HepG2 (cell line): ENCODE measurements at regions not wholly inside any gene's neighbourhood (a gene's known extent, or its start where the extent isn't known, plus 50 kb on each side); places are given as distances from the start of the nearest gene placed in this dataset.
A peak's percentile ranks its signal among the peaks of the same experiment; 100 is the strongest.
"Not testable (repeated sequence)": the region's sequence is repeated elsewhere in the genome, so short reads cannot be mapped to it uniquely, and the experiment has no call there.

Source experiments
- ATAC-seq: fragments of 200-7000 bp; cut with Tn5 transposase; 3 replicates; pipeline ENCODE4 v1.9.1; 2020; ENCODE audit warnings: mild to moderate bottlenecking, moderate library complexity
- BruUV-seq: library from RNA; stranded (reverse); fragments of 400-500 nt; replicated peaks from 2 replicates; lab custom pipeline; 2021; lab: Mats Ljungman, UMichigan
- CTCF ChIA-PET: fragments of 300-600 bp; formaldehyde crosslinking; extraction: SDS; loops from one replicate; lab custom pipeline; 2021; ENCODE audit warnings: low total read pairs, inconsistent platforms, low intra/inter-chr PET ratio; lab: Yijun Ruan, JAX
- POLR2A ChIA-PET: fragments of 350-600 bp; sonication (Branson Sonifier 250); formaldehyde crosslinking; loops from one replicate; lab custom pipeline; 2020; ENCODE audit warnings: antibody characterized with exemption, inconsistent platforms; lab: Yijun Ruan, JAX
- DNase-seq: peaks from one replicate; pipeline ENCODE4 v3.0.0-alpha.2; 2015; ENCODE audit warnings: low spot score
- FAIRE-seq: peaks from 3 replicates; lab custom pipeline; 2011; peaks lifted over from hg19 to GRCh38; lab: Jason Lieb, UNC
- H2AFZ ChIP-seq: one replicate; pipeline ENCODE4 v1.6.1; 2011; ENCODE audit warnings: low read length, inconsistent platforms
- H3K27ac ChIP-seq: fragments of 300-600 bp; 3 replicates; pipeline ENCODE4 v1.8.0; 2011; ENCODE audit warnings: mixed run types, mild to moderate bottlenecking, mixed read lengths, low read length, inconsistent platforms; ENCODE audit not compliant: insufficient read depth; ENCODE audit errors: extremely low read length
- H3K27me3 ChIP-seq, 2 experiments: fragments of 200-600 bp in 1 of 2; 2 replicates in 1 of 2; 3 replicates in 1 of 2; pipeline versions ENCODE4 v1.6.0 to v1.8.0; 2011; ENCODE audit warnings: low read length in 2 of 2, mild to moderate bottlenecking in 2 of 2, moderate library complexity in 2 of 2, inconsistent platforms in 1 of 2; ENCODE audit not compliant: insufficient read depth in 2 of 2, control insufficient read depth in 1 of 2
- H3K36me3 ChIP-seq, 2 experiments: fragments of 200-600 bp in 1 of 2; replicated peaks in 1 of 2; 2 replicates in 1 of 2; 3 replicates in 1 of 2; pipeline versions ENCODE4 v1.5.1 to v1.8.0; 2011; ENCODE audit warnings: low read length in 2 of 2, inconsistent platforms in 1 of 2; ENCODE audit not compliant: insufficient read depth in 2 of 2, control insufficient read depth in 1 of 2
- H3K4me1 ChIP-seq: 2 replicates; pipeline ENCODE4 v1.5.1; 2012; ENCODE audit warnings: low read length, inconsistent platforms; ENCODE audit not compliant: insufficient read depth
- H3K4me2 ChIP-seq: 2 replicates; pipeline ENCODE4 v1.6.0; 2011; ENCODE audit warnings: low read depth, low read length, inconsistent platforms
- H3K4me3 ChIP-seq, 3 experiments: fragments of 200-600 bp in 1 of 3; sonication (generic), shearing (Covaris generic) in 1 of 3; replicated peaks in 1 of 3; 2 replicates each; pipeline ENCODE4 v1.5.1; 2011 to 2016; ENCODE audit warnings: low read length in 3 of 3, inconsistent platforms in 2 of 3, low read depth in 2 of 3, mild to moderate bottlenecking in 2 of 3, control low read depth in 1 of 3, mixed read lengths in 1 of 3; ENCODE audit not compliant: insufficient read depth in 1 of 3
- H3K79me2 ChIP-seq: one replicate; pipeline ENCODE4 v1.6.1; 2011; ENCODE audit warnings: low read length, inconsistent platforms; ENCODE audit not compliant: insufficient read depth
- H3K9ac ChIP-seq: 2 replicates; pipeline ENCODE4 v1.6.0; 2011; ENCODE audit warnings: mild to moderate bottlenecking, low read depth, low read length, inconsistent platforms; ENCODE audit not compliant: insufficient read depth
- H3K9me3 ChIP-seq: 2 replicates; pipeline ENCODE4 v1.5.1; 2012; ENCODE audit warnings: mild to moderate bottlenecking, low read length
- H4K20me1 ChIP-seq: 2 replicates; pipeline ENCODE4 v1.6.0; 2011; ENCODE audit warnings: inconsistent platforms, mild to moderate bottlenecking, low read length, moderate library complexity; ENCODE audit not compliant: insufficient read depth
- ATAD3A ChIP-seq: sonication (generic); formaldehyde crosslinking; IDR thresholded peaks from 2 replicates; pipeline ENCODE4 v1.4.0; 2020; ENCODE audit warnings: missing genetic modification reagents
- CEBPB ChIP-seq: IDR thresholded peaks from 2 replicates; pipeline ENCODE4 v1.6.1; 2011; ENCODE audit warnings: low read depth, low read length, improper control_type of control experiment, borderline replicate concordance
- NBN ChIP-seq: fragments of 450-650 bp; conservative IDR thresholded peaks from 2 replicates; pipeline ENCODE4 v1.6.1; 2017
- ZBTB49 ChIP-seq: sonication (generic); formaldehyde crosslinking; IDR thresholded peaks from 2 replicates; pipeline ENCODE4 v1.4.0; 2020; ENCODE audit warnings: missing genetic modification reagents, borderline replicate concordance
- WGBS: methylation state at CpG from one replicate; pipeline ENCODE4 v1.1.6; 2017; ENCODE audit warnings: low lambda C conversion rate; 5-methylcytosine and 5-hydroxymethylcytosine counted together
- in situ Hi-C: cut with HindIII; loops from 2 replicates; pipeline ENCODE4 v1.10.0; 2017; ENCODE audit warnings: low pct_unique_long_range_greater_than_20kb; ENCODE audit not compliant: extremely low pct_ligation_motif_present
- intact Hi-C: fragments of 100-400 bp; cut with micrococcal nuclease; formaldehyde crosslinking; loops from one replicate; pipeline ENCODE4 v1.10.0; 2022; ENCODE audit not compliant: unreplicated experiment
- TF ChIP-seq, protein P1 (sequence below): sonication (generic); formaldehyde crosslinking; IDR thresholded peaks from 2 replicates; pipeline ENCODE4 v1.8.0; 2022; ENCODE audit warnings: mild to moderate bottlenecking, missing genetic modification reagents; ENCODE audit not compliant: insufficient replicate concordance

- no peaks in the 10 kb centered on the region for H4K20me1 ChIP-seq
- peak; percentile 20; the same call in 1 of the 2 replicates for TF ChIP-seq CEBPB
- TF ChIP-seq, protein P1, sequence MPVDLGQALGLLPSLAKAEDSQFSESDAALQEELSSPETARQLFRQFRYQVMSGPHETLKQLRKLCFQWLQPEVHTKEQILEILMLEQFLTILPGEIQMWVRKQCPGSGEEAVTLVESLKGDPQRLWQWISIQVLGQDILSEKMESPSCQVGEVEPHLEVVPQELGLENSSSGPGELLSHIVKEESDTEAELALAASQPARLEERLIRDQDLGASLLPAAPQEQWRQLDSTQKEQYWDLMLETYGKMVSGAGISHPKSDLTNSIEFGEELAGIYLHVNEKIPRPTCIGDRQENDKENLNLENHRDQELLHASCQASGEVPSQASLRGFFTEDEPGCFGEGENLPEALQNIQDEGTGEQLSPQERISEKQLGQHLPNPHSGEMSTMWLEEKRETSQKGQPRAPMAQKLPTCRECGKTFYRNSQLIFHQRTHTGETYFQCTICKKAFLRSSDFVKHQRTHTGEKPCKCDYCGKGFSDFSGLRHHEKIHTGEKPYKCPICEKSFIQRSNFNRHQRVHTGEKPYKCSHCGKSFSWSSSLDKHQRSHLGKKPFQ (CRISPR knock-in tag): no peak
- TF ChIP-seq, all 625 proteins: peak for 1
- CTCF ChIA-PET: no interaction called here
- POLR2A ChIA-PET: no interaction called here
- no peak for ATAC-seq
- Histone ChIP-seq H3K27ac (no peak overlapping the region), H3K4me3 (no peak overlapping the region), H3K9ac (no peak overlapping the region), H3K4me2 (no peak overlapping the region), H3K79me2 (no peaks in the 10 kb centered on the region), H3K9me3 (no peaks in the 10 kb centered on the region), H3K27me3 (no peaks in the 10 kb centered on the region), H3K36me3 (no peaks in the 10 kb centered on the region), H2AFZ (no peak overlapping the region), H3K4me1 (no peaks in the 10 kb centered on the region)
- in situ Hi-C loops: no loop called here
- FAIRE-seq: no peak
- intact Hi-C loops: no loop called here
- BruUV-seq: no TSS peak
- no peak for DNase-seq
These were observed 414.3 kb upstream of the RPS6KA3 start for GRCh38 chrX:20680998-20681397.

- Histone ChIP-seq H3K27me3 (no peaks in the 10 kb centered on the region), H3K9me3 (no peaks in the 10 kb centered on the region), H3K4me3 (no peak overlapping the region), H3K4me2 (no peak overlapping the region), H3K27ac (no peak overlapping the region), H2AFZ (no peak overlapping the region), H3K36me3 (no peaks in the 10 kb centered on the region), H3K4me1 (no peaks in the 10 kb centered on the region), H3K9ac (no peak overlapping the region), H3K79me2 (no peaks in the 10 kb centered on the region), H4K20me1 (no peaks in the 10 kb centered on the region)
- no peak for TF ChIP-seq NBN
- no peak for TF ChIP-seq ZBTB49 (CRISPR knock-in tag)
- TF ChIP-seq ATAD3A (CRISPR knock-in tag): no peak
- in situ Hi-C loops (no loop called here), intact Hi-C loops (no loop called here)
- FAIRE-seq (no peak), DNase-seq (no peak), ATAC-seq (no peak)
- CTCF ChIA-PET: no interaction called here
- POLR2A ChIA-PET: no interaction called here
- 0% methylated on average over 2 of the region's 2 CpGs for WGBS
- no TSS peak for BruUV-seq
These were observed 405.8 kb upstream of the RPS6KA3 start for GRCh38 chrX:20672476-20672875.

DNA sequence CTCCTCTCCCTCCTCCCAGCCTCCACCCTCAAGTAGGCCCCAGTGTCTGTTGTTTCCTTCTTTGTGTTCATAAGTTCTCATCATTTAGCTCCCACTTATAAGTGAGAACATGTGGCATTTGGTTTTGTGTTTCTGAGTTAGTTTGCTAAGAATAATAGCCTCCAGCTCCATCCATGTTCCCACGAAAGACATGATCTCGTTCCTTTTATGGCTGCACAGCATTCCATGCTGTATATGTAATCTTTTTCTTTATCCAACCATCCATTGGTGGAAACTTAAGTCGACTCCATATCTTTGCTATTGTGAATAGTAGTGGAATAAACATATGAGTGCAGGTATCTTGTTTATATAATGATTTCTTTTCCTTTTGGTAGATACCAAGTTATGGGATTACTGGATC lies 405.0 kb upstream of the RPS6KA3 start:
- not testable (repeated sequence) for DNase-seq, FAIRE-seq

More for the DNA sequence above, 405.0 kb upstream of the RPS6KA3 start:
- in situ Hi-C loops, ATAC-seq, H2AFZ ChIP-seq, H3K4me2 ChIP-seq, H4K20me1 ChIP-seq, H3K9ac ChIP-seq, intact Hi-C loops, CTCF ChIA-PET, H3K79me2 ChIP-seq, H3K27me3 ChIP-seq, H3K9me3 ChIP-seq, H3K4me3 ChIP-seq, H3K4me1 ChIP-seq, H3K36me3 ChIP-seq, H3K27ac ChIP-seq, BruUV-seq, POLR2A ChIA-PET: not testable (repeated sequence)
- 0% methylated on average over 3 of the region's 3 CpGs for WGBS
